ENCODE measurements at regions not wholly inside any gene's neighbourhood (a gene's known extent, or its start where the extent isn't known, plus 50 kb on each side); places are given as distances from the start of the nearest gene placed in this dataset.

DNA sequence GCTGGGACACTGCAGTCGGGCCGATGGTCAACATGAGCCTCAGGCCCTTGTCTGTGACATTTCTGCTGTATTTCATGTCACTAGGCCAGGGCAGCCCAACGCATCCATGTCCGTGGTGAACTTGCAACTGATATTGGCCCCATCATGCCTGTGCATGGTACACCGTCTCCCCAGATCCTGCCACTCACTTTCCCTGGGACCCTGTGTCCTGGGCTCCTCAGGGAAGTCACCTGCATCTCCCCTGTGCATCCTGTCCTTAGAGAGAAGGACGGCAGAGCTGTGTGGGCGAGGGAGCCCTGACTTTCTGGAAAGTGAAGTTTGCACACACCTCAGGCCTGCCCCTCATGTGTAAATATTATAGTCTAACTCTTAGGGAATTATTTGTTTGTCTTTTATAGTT lies 123.3 kb downstream of the ACKR3 start:
- no peak for DNase-seq

DNA sequence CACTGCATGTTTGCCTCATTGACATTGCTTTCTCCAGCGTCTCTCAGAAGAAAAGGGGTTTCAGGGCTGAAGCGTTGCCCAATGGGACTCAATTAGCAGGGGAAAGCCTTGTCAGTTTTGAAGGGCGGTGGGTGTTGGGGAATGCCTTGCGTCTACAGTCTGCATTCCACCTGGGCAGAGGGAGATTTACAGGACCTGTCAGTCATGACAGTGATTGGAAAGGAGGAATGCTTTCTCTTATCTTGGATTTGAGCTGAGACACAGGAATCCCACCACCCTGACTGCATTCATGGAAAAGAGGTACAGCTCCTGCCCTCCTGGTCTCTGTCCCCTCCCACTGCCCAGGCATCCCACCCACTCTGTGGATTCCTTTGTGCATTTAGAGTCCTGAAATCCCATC lies 123.9 kb downstream of the ACKR3 start:
- no peak for DNase-seq

DNA sequence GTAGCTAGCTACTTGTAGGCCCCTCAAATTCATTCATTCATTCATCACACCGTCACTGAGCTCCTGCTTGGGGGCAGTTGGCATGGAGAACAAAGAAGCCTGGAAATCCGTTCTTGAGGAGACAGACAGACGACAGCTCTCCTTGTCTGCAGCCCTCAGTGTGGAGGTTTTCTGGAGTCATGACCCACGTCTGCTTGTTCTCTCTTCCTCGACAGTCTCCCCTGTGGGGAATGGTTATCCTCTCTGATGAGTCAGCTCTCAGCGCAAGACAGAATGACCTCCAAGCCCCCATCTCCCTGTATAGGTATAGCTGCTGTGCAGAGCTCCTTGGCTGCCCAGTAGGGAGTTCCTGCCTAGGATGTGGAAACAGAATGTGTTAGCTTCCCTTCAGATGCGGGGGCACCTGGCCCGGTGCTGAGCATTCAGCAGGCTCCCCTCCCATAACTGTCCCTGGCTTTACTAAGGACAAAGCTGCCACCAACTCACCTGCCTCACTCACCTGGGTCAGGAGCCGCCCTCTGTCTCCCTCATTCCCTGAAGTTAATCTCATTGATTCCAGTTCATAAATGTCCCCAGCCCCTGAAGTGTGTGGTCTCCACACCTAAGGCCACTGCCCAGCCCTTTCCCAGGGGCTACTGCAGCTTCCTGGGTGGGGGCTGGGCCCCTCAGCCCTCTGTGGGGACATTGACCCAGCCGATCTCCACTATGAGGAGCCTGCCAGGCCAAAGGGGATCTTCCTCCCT lies 124.7 kb downstream of the ACKR3 start:
- no peak for DNase-seq

DNA sequence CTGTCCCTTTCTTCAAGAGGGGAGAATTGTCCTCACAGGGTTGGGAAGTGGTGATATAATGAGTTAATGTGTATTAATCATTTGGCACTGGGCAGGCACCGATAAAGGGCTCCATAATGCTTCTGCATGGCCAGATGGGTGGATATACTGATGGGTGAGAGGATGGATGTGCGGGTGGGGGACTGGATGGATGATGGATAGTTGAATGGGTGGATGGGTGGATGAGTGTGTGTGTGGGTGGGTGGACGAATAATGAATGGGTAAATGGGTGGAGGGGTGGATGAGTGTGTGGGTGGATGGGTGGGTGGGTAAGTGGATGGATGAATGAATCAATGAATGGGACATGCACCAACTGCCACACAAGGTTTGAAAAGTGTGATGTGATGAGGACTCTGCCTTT lies 127.2 kb downstream of the ACKR3 start:
- no peak for DNase-seq

DNA sequence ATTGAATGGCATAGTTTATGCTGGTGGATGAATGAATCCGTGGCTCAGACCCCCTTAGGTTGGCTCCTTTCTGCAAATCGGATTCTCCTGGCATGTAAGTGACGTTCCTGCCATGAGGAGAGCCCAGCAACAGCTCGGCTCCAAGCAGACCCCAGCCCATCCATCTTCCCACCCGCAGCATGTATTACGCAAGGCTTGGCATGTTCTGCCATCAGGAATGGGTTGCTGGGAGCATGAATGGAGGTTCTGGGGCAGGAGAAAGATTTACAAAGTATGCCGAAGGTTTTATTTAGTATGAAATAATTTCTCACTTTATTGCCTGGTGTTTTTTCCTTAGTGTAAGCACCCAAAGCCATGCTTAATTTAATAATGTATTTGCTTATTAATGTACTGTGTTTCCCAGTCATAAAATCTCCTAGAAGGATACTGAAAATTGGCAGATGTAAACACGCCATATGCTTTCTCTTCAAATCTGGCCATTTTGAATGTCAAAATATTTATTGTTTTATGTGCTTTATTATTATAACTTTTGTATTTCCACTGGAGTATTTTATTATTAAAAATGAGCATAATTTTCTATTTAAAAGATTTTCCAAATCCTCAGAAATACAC lies 128.5 kb downstream of the ACKR3 start:
- no peak for DNase-seq

DNA sequence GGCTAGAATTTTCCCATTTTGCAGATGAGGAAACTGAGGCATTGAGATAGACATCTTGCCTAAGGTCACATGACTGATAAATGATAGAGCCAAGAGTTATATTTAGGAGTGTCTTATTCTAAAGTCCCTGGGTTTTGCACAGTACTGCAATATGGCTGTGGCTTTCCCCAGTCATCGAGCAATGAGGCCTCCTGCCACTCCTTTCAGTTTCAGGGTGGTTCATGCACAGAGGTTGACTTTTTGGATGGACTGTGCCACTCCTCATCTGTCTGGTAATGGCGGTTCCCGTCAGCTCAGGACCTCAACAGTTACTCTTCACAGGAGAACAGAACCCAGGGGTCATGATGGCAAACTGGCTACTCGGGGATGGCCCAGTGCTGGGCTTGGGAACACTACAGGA lies 131.1 kb downstream of the ACKR3 start:
- no peak for DNase-seq

DNA sequence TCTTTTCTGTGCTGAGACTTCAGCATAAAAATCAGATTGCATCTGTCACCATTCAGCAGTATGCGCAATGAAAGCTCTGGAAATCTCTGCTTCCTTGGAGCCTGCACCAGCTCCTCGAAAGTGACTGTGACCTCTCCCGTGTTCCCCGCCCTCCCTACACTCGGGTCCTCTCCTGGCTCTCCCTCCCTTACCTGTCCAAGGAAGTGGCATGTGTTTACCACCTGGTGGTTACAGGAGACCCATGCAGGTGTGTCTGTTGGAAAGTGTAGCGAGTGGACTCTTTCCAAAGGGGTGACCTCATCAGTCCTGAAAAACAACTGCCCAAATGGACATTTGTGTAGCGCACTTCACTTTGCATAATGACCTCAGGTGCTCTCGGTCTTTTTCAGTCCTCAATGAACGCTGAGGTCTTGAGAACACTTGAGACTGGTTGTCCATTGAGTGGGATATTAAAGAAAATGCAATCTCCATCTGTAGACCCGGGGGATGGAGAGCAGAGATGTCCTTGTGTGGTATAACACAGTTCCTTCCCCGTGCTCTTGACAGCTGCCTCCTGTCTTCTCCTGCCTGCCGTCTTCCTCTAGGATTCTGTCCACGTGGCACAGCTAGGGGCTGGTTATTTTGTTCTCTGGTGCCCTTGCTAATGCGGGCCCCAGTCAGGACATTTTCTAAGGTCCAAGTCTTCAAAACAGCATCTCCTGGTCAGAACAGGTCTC lies 133.2 kb downstream of the ACKR3 start:
- no peak for DNase-seq

DNA sequence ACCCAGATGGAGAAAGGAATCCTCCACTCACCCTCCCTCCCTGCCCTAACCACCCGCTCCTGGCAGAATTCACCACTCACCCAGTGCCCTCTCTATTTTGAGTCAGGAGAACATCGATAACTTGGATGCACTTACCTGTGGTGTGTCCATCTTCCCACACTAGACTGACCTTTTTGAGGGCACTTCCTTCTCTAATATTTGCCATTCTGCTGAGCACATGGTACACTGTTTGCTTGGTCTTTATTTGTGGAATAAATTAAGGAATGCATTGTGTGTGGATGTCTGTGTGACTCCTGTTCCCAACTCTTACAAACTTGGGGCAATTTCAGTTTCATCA lies 133.7 kb downstream of the ACKR3 start:
- DNase-seq = no peak

DNA sequence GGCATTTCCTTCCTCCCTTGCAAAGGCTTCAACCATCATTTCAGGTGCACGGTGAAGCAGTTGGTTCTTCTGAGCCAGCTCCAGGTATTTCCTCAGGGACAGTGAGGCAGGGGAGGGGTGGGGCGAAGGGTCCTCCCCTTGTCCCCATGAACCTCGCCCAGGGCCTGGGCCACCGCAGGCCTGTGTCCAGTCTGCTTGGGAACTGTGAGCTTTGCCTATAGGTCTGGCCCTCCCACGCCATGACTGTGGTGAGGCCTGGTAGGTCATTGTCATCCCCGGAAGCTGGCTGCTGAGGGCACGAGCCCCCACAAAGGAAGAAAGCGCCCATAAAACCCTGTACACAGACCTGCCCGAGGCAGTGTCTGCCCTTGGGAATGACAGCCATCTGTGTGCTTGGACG lies 134.3 kb downstream of the ACKR3 start:
- DNase-seq = no peak

DNA sequence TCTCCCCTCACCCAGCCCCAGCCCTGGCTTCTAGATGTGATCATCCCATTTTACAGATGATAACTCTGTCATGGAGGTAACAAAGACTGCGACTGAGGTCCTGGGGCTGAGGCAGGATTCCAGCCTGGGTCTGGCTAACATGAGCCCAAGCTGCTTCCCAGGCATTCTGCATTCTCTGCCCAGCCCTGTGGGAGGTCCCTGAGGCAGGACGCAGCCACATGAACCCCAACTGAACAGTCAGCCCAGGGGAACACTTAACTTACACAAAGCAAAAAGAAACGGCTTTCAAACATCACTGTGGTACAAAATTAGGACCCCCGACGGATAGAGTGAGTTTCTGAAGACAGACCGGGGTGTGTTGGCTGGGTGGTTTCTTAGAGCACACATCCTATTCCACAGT lies 135.3 kb downstream of the ACKR3 start:
- no peak for DNase-seq

DNA sequence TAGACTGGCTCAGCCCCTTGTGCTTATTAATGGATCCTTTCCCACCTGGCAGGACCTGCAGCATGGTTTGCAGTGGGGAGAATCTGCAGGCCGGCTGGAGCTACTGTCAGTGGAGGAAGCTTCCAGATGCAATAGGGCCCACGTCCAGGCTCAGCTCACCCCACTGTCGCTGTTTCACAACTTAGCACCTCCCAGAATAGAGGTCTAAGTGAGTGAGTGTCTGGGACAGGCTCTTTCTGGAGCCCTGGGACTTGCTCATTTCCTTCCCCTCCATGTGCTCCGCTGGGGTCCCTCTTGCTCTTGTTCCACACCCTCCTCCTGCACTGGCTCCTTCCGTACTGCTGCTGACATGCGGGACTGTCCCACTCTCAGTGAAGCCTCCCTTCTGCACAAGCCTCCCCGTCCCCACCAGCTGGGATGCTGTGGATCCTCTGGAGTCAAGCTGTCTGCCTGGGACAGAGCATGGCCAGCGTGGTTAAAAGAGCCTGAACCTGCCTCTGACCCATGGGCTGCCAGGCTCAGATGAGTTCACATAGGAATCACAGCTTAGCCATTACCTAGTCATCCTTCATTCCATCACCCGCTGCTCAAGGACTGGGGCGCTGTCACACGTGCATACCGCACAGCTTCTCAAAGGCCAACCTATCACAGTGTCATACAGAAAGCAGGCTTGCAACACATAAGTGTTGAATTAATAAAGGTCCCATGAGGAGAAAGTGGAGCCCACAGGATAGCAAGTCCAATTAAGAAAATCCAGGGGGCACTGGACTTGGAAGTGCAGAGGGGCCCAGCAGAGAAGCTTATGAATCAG lies 135.9 kb downstream of the ACKR3 start:
- DNase-seq = no peak

DNA sequence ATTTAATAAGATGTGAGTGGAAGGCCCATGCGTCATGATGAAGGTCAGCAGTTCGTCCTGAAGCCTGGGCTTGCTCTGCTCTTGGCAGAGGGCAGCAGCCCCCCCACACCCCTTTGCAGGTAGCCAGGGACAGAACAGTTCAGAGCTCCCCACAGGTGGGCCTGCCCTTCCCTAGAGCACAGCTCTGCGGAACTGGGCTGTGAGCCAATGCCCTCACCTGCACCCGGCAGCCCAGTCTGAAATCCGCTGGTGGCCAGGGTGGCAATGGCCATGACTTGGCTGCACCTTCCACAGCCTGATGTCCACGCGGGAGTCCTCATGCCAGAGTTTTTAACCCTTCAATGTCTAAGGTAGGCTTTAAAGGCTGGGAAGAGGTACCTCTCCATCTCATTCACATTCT lies 136.7 kb downstream of the ACKR3 start:
- no peak for DNase-seq

DNA sequence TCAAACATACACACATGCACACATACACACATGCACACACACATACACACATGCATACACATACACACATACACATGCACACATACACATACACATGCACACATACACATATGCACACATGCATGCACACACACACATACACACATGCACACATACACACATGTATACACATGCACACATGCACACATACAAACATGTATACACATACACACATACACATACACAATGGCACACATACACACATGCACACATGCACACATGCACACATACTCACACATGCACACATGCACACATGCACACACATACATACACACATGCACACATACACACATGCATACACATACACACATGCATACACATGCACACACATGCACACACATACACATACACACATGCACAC lies 137.2 kb downstream of the ACKR3 start:
- DNase-seq = no peak

DNA sequence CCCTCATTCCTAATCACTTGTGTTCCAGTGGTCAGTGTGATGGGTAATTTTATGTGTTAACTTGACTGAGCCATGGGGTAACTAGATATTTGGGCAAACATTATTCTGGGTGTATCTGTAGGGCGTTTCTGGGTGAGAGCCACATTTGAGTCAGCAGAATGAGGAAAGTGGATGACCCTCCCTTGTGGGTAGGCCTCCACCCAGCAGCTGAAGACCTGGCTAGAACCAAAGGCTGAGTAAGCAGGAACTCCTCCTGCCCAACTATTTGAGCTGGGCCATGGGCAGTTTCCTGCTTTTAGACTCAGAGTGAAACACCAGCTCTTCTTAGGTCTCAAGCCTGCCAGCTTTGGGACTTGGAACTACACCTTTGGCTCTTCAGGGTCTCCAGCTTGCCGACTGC lies 141.8 kb downstream of the ACKR3 start:
- no peak for DNase-seq

DNA sequence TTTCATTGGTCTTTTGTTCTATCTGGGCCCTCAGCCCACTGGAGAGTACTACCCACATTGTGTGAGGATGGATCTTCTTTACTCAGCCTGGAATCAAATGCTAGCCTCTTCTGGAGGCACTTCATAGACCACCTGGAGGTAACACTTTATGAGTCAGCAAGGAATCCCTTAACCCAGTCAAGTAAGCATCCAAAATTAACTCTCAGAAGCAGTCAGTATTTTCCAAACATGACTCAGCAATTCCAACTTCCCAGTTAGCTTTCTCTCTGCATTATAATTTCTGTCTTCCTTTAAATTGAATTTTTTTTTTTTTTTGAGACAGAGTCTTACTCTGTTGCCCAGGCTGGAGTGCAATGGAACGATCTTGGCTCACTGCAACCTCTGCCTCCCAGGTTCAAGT lies 142.7 kb downstream of the ACKR3 start:
- DNase-seq = no peak

DNA sequence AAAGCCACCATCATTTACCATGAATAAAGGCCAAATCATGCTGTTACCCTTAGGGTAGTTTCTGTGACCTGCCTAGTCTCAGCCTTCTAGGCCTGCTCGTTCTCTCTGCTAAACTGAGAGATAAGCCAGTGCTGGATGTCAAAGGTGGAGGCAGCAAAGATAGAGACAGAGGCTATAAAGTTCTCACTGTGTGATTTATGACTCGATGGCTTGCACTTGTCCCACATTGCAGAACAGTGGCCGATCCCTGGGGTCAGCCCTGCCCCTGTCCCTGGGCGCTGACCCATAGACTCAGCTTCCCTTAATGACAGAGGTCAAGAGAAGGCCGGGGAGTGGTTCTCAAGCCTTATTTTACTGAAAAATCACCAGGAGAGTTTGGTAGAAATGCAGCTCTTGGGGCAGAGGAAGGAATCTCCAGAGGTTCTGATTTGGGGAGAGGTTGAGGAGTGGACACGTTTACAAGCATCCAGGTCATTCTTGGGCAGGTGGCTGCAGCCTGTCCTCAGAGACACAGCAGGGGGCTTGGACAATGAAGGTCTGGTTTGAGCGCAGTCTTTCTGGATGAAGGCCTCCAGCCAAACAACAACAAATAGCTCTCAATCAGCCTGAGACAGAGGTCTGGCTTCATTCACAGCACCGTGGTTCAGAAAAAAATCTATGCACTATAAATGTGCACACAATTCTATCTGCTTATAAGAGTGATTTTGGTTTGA lies 143.5 kb downstream of the ACKR3 start:
- DNase-seq = no peak

DNA sequence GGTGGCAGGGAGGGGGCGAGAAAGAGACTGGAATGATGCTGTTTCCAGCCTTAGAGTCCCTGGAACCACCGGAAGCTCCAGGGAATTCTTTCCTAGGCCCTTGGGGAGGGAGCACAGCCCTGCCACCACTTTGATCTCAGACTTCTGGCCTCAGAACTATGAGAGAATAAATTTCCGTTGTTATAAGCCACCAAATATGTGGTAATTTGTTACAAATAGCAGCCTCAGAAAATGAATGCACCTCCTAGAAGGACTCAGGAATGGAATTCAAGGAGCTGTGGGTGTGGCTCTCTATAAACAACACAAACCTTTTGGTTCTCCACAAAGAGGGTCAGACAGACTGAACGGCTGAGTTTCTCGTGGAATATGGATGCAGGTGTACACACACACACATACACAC lies 144.5 kb downstream of the ACKR3 start:
- no peak for DNase-seq

DNA sequence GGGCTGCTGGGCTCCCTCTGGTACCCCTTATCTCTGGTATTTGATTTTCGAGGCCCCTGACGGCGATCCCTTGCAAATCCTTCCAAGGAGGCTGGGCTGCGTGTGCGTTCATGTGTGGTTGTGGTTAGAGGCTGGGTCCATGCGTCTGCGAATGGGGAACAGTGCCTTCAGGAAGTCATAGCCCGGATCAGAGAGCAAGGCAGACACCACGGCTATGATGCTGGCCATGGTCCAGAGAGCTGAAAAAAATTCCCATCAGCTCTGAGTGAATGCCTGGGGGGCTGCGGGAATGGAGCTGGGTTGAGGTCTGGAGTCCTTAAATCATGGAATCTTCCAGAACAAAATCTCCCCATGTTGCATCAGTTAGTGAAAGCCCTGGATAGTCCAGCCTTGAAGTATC lies 145.5 kb downstream of the ACKR3 start:
- DNase-seq = no peak

DNA sequence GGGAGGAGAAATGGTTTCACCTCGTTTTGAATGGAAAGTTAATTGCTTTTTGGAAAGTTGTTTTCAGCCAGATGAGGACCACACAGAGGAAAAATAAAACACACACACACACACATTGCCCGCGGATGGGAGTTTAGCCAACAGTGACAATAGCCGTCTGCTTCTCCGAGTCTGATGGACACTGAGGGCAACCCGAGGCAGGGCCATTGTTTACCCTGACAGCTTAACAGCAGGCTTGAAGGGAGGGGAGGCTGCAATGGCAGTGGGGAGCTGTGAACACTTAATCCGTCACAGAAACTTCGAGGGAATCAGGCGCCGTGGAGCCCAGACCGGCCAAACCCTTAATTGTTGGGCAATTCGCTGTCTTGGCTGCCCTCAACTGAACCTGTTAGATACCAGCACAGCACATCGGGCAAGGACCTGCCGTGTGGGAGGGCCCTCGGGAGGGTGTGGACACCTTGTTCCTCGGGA lies 145.9 kb downstream of the ACKR3 start:
- DNase-seq = peak; percentile 12

DNA sequence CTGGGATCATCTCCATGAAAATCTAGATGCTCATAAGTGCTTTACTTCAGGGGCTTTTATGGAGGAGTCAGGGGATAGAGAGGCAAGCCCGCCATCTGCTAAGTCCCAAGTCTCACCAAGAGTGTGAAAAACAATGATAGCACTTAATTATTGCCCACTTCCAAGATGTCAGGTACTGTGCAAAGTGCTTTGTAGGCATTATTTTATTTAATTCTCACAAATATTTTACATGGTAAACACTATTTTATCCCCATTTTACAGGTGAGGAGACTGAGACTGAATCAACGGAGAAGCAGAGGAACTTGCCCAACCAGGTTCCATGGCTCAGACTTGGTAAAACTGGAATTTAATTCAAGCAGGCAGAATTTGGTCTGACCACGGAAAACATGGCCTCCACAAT lies 147.5 kb downstream of the ACKR3 start:
- DNase-seq = no peak

DNA sequence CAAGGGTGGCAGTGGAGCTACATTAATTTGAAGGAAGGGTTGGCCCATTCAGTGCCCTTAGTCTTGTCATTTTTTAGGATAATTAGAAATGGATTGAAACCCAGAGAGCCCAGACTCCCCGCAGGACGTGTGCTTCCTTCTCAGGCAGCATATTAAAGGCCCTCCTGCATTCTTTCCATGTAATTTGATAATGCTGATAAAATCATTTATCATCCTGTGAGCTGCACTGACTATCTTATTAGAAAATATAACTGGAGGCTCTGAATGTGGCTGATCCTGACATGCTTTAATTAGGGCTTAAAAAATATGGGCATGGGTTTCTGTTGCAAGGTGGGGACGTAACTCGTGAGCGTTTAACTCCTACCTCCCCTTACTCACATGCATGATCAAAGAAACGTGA lies 148.1 kb downstream of the ACKR3 start:
- DNase-seq = no peak
